ENCODE measurements at regions not wholly inside any gene's neighbourhood (a gene's known extent, or its start where the extent isn't known, plus 50 kb on each side); places are given as distances from the start of the nearest gene placed in this dataset.

DNA sequence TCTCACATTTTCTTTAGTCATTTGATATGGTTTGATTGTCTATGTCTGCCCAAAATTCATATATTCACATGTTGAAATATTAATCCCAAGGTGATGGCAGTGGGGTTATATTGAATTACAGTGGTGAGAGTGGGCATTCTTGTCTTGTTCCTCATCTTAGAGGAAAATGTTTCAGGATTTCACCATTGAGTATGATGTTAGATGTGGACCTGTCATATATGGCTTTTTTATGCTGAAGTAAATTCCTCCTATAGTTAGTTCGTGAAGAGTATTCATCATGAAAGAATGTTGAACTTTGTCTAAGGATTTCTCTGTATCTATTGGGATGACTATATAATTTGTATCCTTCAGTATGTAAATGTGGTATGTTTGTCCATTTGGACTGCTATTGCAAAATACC, 512.3 kb upstream of the EPHA5 start:
- TF ChIP-seq ZFP3 (CRISPR knock-in tag; IDR thresholded peaks at IDR 0.05): no peak
- TF ChIP-seq RARB (CRISPR knock-in tag; IDR thresholded peaks at IDR 0.05): no peak
- TF ChIP-seq BACH2 (CRISPR knock-in tag; IDR thresholded peaks at IDR 0.05; ENCODE audit: borderline replicate concordance): no peak
- TF ChIP-seq, protein P1, sequence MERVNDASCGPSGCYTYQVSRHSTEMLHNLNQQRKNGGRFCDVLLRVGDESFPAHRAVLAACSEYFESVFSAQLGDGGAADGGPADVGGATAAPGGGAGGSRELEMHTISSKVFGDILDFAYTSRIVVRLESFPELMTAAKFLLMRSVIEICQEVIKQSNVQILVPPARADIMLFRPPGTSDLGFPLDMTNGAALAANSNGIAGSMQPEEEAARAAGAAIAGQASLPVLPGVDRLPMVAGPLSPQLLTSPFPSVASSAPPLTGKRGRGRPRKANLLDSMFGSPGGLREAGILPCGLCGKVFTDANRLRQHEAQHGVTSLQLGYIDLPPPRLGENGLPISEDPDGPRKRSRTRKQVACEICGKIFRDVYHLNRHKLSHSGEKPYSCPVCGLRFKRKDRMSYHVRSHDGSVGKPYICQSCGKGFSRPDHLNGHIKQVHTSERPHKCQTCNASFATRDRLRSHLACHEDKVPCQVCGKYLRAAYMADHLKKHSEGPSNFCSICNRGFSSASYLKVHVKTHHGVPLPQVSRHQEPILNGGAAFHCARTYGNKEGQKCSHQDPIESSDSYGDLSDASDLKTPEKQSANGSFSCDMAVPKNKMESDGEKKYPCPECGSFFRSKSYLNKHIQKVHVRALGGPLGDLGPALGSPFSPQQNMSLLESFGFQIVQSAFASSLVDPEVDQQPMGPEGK (CRISPR knock-in tag; IDR thresholded peaks at IDR 0.05; ENCODE audit: borderline replicate concordance): no peak
